ENCODE measurements at regions not wholly inside any gene's neighbourhood (a gene's known extent, or its start where the extent isn't known, plus 50 kb on each side); places are given as distances from the start of the nearest gene placed in this dataset.

GRCh38 chr5:128762661-128763306 lies 202.5 kb upstream of the SLC27A6 start:
- TF ChIP-seq EZH2 (IDR thresholded peaks at IDR 0.05; ENCODE audit: low read length), result no peak
- no peak for TF ChIP-seq CTCF (optimal IDR thresholded peaks at IDR 0.05 in 1 of 3, IDR thresholded peaks at IDR 0.05 in 1 of 3, conservative IDR thresholded peaks at IDR 0.05 in 1 of 3; ENCODE audit: extremely low read depth in 1 of 3, insufficient read depth in 2 of 3, low read length in 3 of 3)
